ENCODE measurements at regions not wholly inside any gene's neighbourhood (a gene's known extent, or its start where the extent isn't known, plus 50 kb on each side); places are given as distances from the start of the nearest gene placed in this dataset.

DNA sequence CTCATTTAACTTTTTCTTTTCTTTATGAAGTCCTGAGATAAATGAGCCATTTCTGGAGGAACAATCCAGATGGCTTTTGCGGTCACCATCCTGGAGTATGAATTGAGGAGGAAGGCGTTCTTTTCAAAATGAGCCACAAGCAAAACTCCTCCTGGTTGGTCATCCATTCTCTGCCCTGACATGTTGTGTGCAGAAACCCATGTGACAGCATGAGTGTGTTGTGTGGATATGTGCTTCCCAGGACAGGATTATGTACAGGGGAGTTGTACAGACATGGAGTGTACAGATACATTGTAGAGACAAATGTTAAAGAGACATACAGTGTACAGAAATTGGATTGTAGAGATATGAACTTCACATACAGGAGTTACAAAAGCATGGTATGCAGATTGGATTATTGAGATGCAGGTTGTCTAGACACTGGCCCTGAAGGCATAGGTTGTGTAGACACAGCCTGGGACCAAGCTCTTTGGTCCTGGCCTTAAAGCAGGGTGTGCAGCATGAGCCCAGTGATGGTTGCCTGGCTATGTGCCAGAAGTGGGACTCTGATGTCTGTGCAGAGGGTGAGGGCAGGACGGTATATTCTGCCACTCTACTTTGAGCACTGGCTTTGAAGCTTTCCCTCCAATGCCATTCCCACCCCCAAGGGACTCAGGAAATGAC is 178.5 kb upstream of the ZBED5 start:
- Mint-ChIP-seq H3K27me3 (peaks cover 11% of the 10 kb centered on the region), H3K9me3 (ENCODE audit: low read depth) (no peaks in the 10 kb centered on the region), H3K27ac (no peak overlapping the region), H3K4me1 (no peaks in the 10 kb centered on the region), H3K4me3 (no peak overlapping the region), H3K36me3 (no peaks in the 10 kb centered on the region)
- ATAC-seq (peak; percentile 27), DNase-seq (no peak)
- CTCF ChIA-PET, result interaction anchor here (1.1 to 2.9 kb wide), 11 partner anchors 8 to 751 kb away, joined by 3 to 26 read pairs (median 5); no protein-coding TSS in a partner anchor

DNA sequence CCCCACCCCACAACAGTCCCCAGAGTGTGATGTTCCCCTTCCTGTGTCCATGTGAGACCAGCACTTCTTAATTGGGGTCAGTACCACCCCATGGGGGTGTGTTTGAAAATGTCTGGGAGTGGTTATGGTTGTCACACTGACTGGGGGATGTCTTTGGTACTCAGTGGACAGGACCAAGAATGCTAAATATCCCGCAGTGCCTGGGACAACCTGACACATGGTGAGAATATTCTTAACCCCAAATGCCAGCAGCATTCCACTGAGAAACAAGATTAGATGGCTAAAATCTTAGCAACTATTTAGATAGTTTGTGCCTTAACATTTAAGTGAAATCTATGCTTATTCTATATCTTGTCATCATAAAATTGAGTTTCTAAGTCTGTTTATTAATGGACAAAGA is 177.5 kb upstream of the ZBED5 start:
- H3K9me3 Mint-ChIP-seq (ENCODE audit: low read depth), result no peaks in the 10 kb centered on the region
- H3K4me3 Mint-ChIP-seq, result no peak overlapping the region
- DNase-seq, result no peak
- no peak overlapping the region for H3K27ac Mint-ChIP-seq
- no peaks in the 10 kb centered on the region for H3K4me1 Mint-ChIP-seq
- CTCF ChIA-PET, result interaction anchor here (1.1 to 2.7 kb wide), 6 partner anchors 9 to 752 kb away, joined by 3 to 9 read pairs (median 5); no protein-coding TSS in a partner anchor
- H3K27me3 Mint-ChIP-seq, result peaks cover 11% of the 10 kb centered on the region
- H3K36me3 Mint-ChIP-seq, result no peaks in the 10 kb centered on the region
- ATAC-seq, result no peak

DNA sequence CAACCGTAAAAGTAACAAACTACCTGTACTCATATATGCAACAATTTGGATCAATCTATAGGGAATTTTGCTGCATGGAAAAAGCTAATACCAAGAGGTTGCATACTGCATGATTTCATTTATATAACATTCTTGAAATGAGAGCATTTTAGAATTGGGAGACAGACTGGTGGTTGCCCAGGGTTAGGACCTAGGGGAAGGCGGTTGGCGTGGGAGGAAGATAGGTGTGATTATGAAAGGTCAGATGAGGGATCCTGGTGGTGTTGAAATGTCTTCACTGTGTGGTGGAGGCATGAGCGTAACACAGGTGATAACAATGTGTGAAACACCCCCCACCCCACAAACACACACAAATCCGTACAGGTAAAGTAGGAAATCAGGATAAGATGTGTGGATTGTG is 176.6 kb upstream of the ZBED5 start:
- CTCF ChIA-PET, result interaction anchor here (1.4 kb wide), 1 partner anchor 123 kb away, joined by 5 read pairs; no protein-coding TSS in a partner anchor
- Mint-ChIP-seq H3K27me3 (peaks cover 11% of the 10 kb centered on the region), H3K9me3 (ENCODE audit: low read depth) (no peaks in the 10 kb centered on the region), H3K4me1 (no peaks in the 10 kb centered on the region), H3K27ac (no peak overlapping the region), H3K4me3 (no peak overlapping the region), H3K36me3 (no peaks in the 10 kb centered on the region)
- ATAC-seq, result no peak
- DNase-seq, result no peak

DNA sequence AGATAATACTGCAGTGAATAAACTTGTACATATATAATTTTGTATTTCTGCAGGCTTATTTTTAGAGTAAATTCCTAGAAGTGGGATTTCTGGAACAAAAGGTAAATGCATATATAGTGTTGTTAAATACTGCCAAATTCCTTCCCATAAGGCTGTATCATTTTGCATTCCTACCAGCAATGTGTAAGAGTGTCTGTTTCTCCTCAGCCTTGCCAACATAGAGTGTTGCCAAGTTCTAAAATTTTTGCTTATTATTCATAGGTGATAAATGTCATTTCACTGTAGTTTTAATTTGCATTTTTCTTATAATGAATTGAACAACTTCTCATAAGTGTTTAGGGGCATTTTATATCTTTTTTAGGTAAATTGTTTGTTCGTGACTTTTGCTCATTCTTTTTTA is 174.2 kb upstream of the ZBED5 start:
- Mint-ChIP-seq H3K4me3 (no peak overlapping the region), H3K4me1 (no peaks in the 10 kb centered on the region), H3K27ac (no peak overlapping the region), H3K36me3 (no peaks in the 10 kb centered on the region), H3K27me3 (peaks cover 19% of the 10 kb centered on the region), H3K9me3 (ENCODE audit: low read depth) (no peaks in the 10 kb centered on the region)
- DNase-seq (no peak), ATAC-seq (no peak)
- CTCF ChIA-PET, result interaction anchor here (0.9 kb wide), 1 partner anchor 629 kb away, joined by 3 read pairs; no protein-coding TSS in a partner anchor

DNA sequence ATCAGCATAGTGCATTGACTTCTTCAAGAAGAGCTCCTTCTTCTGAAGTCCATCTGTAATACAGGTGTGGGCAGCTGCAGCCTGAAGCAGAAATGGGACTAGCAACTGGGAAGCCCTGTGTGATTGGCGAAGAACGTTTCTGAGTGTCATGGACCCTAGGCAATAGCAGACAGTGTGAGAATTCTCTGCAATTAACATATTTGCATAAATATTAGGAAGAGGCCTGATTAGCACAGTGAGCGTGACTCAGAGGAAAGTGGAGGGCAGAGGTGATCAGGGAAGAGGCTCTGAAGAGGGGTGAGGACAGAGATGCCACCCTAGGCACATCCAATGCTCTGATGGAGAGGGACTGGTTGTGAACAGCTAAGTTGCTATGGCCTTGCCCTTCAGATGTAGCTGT is 171.2 kb upstream of the ZBED5 start:
- H3K4me3 Mint-ChIP-seq, result no peak overlapping the region
- no peak overlapping the region for H3K27ac Mint-ChIP-seq
- CTCF ChIA-PET, result interaction anchor here (0.8 to 4.2 kb wide), 12 partner anchors 8 to 759 kb away, joined by 3 to 37 read pairs (median 10); no protein-coding TSS in a partner anchor
- H3K36me3 Mint-ChIP-seq, result no peaks in the 10 kb centered on the region
- ATAC-seq (no peak), DNase-seq (no peak)
- no peaks in the 10 kb centered on the region for H3K9me3 Mint-ChIP-seq (ENCODE audit: low read depth)
- H3K4me1 Mint-ChIP-seq, result no peaks in the 10 kb centered on the region
- H3K27me3 Mint-ChIP-seq, result peaks cover 13% of the 10 kb centered on the region

DNA sequence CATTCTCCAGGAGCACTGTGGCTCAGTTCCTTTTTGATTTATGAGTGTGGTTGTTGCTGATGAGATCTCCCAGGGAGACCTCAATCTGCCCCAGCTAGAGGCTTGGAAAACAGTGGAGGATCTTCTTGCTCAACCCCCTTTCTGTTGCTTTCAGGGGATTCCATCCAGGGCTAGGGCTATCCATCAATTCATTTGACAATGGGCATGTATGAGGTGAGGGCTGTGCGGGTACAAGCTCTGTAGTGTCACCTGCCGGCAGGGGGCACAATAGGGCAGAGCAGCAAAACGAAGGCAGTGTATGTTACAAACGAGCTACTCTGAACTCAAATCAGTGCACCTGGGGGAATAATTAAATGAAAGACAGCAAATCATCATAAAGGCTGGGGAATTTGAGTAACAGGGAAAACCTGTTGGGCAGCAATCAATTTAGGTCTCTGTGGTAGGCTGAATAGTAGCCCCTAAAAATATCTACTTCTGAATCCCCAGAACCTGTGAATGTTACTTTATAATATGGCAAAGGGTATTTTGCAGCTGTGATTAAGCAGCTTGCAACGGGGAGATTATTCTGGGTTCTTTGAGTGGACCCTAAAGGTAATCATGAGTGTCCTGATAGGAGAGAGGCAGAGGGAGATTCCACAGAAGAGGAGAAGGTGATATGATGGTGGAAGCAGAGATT is 170.3 kb upstream of the ZBED5 start:
- Mint-ChIP-seq H3K4me1 (no peaks in the 10 kb centered on the region), H3K4me3 (no peak overlapping the region), H3K27ac (no peak overlapping the region), H3K27me3 (peaks cover 13% of the 10 kb centered on the region), H3K9me3 (ENCODE audit: low read depth) (no peaks in the 10 kb centered on the region), H3K36me3 (no peaks in the 10 kb centered on the region)
- CTCF ChIA-PET, result interaction anchor here (0.6 to 4.2 kb wide), 41 partner anchors 9 to 821 kb away, joined by 3 to 37 read pairs (median 4); partner anchors contain the start of genes CTR9 and EIF4G2
- DNase-seq (peak; percentile 78), ATAC-seq (peak; percentile 89)

DNA sequence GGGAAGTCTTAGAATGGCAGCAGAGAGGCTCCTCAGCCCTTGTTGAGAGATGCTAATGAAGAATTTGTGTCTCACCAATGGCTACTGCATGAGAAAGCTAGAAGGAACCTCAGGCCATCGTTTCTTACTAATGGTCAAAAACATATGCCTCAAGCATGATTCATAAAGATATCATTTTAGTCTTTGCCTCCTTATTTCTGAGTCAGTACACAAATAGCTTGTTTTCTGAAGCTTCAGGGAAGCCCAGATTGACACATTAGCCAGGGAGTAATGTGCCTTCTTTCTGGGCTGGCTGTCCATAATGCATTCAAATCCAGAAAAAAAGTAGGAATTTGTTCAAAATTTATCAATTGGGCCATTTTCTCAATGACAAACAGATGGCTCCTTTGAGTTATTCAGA is 169.4 kb upstream of the ZBED5 start:
- Mint-ChIP-seq H3K4me1 (no peaks in the 10 kb centered on the region), H3K4me3 (no peak overlapping the region), H3K9me3 (ENCODE audit: low read depth) (no peaks in the 10 kb centered on the region), H3K36me3 (no peaks in the 10 kb centered on the region), H3K27me3 (peaks cover 10% of the 10 kb centered on the region), H3K27ac (no peak overlapping the region)
- CTCF ChIA-PET, result interaction anchor here (0.8 to 4.2 kb wide), 28 partner anchors 10 to 822 kb away, joined by 3 to 37 read pairs (median 5); partner anchors contain the start of genes CTR9 and EIF4G2
- DNase-seq (no peak), ATAC-seq (no peak)

DNA sequence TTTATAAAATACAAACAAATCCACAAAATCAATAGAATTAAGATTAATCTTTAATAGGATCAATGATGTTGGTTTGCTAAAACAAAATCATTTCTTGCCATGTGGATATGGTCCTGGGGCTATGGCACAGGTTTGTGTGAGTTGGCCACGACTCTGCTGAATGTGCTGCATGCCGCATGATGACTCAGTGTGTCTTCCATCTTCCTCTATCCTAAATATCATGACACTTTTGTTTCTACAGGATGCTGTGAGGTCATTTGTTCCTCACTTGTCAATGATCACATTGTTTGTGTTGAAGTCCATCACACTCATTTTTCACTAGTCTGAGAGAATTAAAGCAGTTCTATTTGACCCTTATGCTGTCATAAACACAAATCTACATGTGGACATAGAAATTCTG is 167.2 kb upstream of the ZBED5 start:
- DNase-seq (no peak), ATAC-seq (no peak)
- no peak overlapping the region for H3K27ac Mint-ChIP-seq
- peaks cover 8% of the 10 kb centered on the region for H3K27me3 Mint-ChIP-seq
- H3K9me3 Mint-ChIP-seq (ENCODE audit: low read depth), result no peaks in the 10 kb centered on the region
- CTCF ChIA-PET, result interaction anchor here (1.4 to 3.0 kb wide), 6 partner anchors 10 to 763 kb away, joined by 3 to 27 read pairs (median 8); no protein-coding TSS in a partner anchor
- H3K36me3 Mint-ChIP-seq, result no peaks in the 10 kb centered on the region
- H3K4me3 Mint-ChIP-seq, result no peak overlapping the region
- peaks cover 1% of the 10 kb centered on the region for H3K4me1 Mint-ChIP-seq

DNA sequence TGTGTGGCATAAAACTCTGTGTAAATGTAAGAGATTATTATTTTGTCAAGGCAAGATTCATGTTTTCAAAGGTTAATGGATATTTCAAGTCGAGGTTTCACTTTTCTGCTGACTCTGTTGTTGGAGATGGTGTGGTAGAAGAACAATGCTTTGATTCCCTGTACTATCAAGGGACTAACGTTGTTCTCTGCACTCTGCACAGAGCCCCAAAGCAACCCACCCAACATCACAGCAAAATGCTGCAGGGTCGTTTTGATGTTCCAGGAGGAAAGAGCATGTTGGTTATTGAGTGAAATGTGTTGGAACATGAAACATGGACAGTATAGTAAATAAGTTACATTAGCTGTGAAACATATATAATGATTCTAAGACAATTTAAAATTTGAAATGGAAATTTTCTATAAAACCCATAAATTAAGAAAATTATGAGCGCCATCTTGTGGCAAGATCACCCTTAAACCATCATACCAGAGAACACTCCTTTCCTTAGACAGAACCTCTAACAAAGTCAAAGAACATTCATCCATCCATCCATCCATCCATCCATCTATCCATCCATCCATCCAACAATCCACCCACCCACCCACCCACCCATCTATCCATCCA is 164.4 kb upstream of the ZBED5 start:
- Mint-ChIP-seq H3K27me3 (no peaks in the 10 kb centered on the region), H3K4me3 (no peak overlapping the region), H3K9me3 (ENCODE audit: low read depth) (no peaks in the 10 kb centered on the region), H3K4me1 (peaks cover 1% of the 10 kb centered on the region), H3K27ac (no peak overlapping the region), H3K36me3 (no peaks in the 10 kb centered on the region)
- ATAC-seq (no peak), DNase-seq (no peak)
- CTCF ChIA-PET, result interaction anchor here (1.0 to 3.0 kb wide), 8 partner anchors 80 to 765 kb away, joined by 3 to 28 read pairs (median 10); no protein-coding TSS in a partner anchor

DNA sequence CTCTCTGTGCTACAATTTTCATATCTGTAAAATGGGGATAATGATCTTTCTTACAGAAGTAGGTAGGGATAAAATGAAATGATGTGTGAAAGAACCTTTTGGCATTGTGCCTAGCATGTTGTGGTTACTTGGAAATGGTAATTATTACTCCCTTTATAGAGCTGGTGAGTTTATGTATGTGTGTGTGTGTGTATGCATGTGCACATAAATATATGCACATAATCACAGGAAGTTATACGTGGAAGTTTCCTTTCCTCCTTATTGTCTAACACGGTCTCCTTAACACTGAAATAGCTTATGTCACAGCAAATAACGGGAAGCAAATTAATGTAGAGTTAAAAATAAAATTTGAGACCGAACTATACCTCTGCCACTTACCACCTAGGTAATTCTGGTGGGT is 163.7 kb upstream of the ZBED5 start:
- H3K27me3 Mint-ChIP-seq, result no peaks in the 10 kb centered on the region
- no peak for ATAC-seq
- CTCF ChIA-PET, result interaction anchor here (1.4 to 2.5 kb wide), 5 partner anchors 79 to 766 kb away, joined by 3 to 28 read pairs (median 10); no protein-coding TSS in a partner anchor

DNA sequence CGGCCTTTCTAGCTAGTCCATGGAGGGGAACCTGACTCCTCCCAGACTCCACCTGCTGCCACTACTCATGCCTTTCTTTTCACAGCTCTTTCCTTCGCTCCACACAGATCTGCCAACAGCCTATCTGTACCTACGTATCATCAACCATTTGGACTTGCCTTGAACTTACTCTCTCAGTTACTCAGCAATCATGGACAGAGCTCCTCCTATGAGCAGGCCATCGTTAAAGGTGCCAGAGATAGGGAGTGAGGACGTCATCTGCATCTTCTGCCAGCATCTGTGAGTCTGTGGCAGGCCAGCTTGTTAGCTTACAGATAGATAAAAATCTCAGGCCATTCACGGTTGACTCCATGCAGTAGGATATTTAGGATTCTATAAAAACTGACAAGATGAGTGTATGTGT is 162.9 kb upstream of the ZBED5 start:
- Mint-ChIP-seq H3K27me3 (no peaks in the 10 kb centered on the region), H3K27ac (no peak overlapping the region), H3K4me1 (peaks cover 1% of the 10 kb centered on the region), H3K9me3 (ENCODE audit: low read depth) (no peaks in the 10 kb centered on the region), H3K4me3 (no peak overlapping the region), H3K36me3 (no peaks in the 10 kb centered on the region)
- ATAC-seq (no peak), DNase-seq (no peak)
- CTCF ChIA-PET, result interaction anchor here (0.6 to 2.5 kb wide), 7 partner anchors 78 to 1021 kb away, joined by 3 to 28 read pairs (median 4); no protein-coding TSS in a partner anchor

More for the DNA sequence above, 163.7 kb upstream of the ZBED5 start:
- DNase-seq, result no peak
- peaks cover 1% of the 10 kb centered on the region for H3K4me1 Mint-ChIP-seq
- no peaks in the 10 kb centered on the region for H3K36me3 Mint-ChIP-seq
- no peak overlapping the region for H3K4me3 Mint-ChIP-seq
- no peaks in the 10 kb centered on the region for H3K9me3 Mint-ChIP-seq (ENCODE audit: low read depth)
- no peak overlapping the region for H3K27ac Mint-ChIP-seq

DNA sequence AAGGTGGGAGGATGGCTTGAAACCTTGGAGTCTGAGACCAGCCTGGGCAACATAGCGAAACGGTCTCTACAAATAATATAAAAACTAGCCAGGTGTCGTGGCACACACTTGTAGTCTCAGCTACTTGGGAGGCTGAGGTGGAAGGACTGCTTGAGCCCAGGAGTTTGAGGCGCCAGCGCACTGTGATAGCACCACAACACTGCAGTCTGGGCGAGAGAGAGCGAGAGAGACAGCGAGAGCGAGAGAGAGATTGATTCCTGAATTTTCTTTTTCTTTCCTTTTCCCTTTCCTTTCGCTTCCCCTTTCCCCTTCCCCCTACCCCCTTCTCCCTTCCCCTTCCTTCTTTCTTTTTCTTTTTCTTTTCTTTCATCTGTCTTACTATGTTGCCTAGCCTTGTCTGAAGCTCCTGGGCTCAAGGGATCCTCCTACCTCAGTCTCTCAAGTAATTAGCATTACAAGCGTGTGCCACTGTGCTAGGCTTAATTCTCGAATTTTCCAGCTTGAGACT is 162.4 kb upstream of the ZBED5 start:
- ATAC-seq, result no peak
- Mint-ChIP-seq H3K9me3 (ENCODE audit: low read depth) (no peaks in the 10 kb centered on the region), H3K4me1 (peaks cover 1% of the 10 kb centered on the region), H3K27ac (no peak overlapping the region), H3K27me3 (no peaks in the 10 kb centered on the region), H3K36me3 (no peaks in the 10 kb centered on the region), H3K4me3 (no peak overlapping the region)
- DNase-seq, result no peak
- CTCF ChIA-PET, result interaction anchor here (1.2 to 2.5 kb wide), 4 partner anchors 86 to 250 kb away, joined by 4 to 28 read pairs (median 16); no protein-coding TSS in a partner anchor

DNA sequence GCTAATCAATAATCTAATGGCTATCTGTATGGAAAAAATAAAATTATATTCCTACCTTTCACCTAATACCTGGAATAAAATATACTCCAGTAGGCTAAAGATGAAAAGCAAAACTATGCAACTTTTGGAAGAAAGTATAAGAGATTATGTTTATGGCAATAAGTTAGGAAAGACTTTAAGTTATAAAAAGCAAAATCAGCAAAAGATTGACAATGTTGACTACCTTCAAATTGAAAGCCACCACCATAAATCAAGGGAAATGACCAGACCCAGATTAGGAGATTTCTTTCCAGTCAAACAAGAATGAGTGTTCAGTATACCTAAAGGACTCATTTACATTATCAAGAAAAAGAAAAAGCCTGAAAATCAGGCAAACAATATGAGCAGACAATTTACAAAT is 159.1 kb upstream of the ZBED5 start:
- Mint-ChIP-seq H3K36me3 (no peaks in the 10 kb centered on the region), H3K9me3 (ENCODE audit: low read depth) (no peaks in the 10 kb centered on the region), H3K27me3 (peaks cover 7% of the 10 kb centered on the region), H3K27ac (no peak overlapping the region), H3K4me3 (no peak overlapping the region), H3K4me1 (peaks cover 1% of the 10 kb centered on the region)
- DNase-seq (no peak), ATAC-seq (no peak)
- CTCF ChIA-PET, result interaction anchor here (1.2 to 2.4 kb wide), 3 partner anchors 83 to 246 kb away, joined by 3 to 9 read pairs (median 5); no protein-coding TSS in a partner anchor
